HEK293 (cell line): ENCODE measurements at regions not wholly inside any gene's neighbourhood (a gene's known extent, or its start where the extent isn't known, plus 50 kb on each side); places are given as distances from the start of the nearest gene placed in this dataset.

Source experiments
- CTCF ChIA-PET: fragments of 350-600 bp; formaldehyde crosslinking; extraction: SDS; loops from one replicate; lab custom pipeline; 2021; ENCODE audit warnings: antibody characterized with exemption; lab: Yijun Ruan, JAX
- POLR2A ChIA-PET: fragments of 300-600 bp; formaldehyde crosslinking; extraction: SDS; loops from one replicate; lab custom pipeline; 2020; ENCODE audit warnings: antibody characterized with exemption, inconsistent platforms; lab: Yijun Ruan, JAX
- H3K27ac ChIP-seq: fragments of 200-500 bp; sonication (Bioruptor generic); 2 replicates; pipeline ENCODE4 v1.5.1; 2014; ENCODE audit warnings: low read depth, low read length, control low read depth, inconsistent platforms; ENCODE audit errors: extremely low read depth
- H3K36me3 ChIP-seq, 2 experiments: fragments of 200-500 bp in 1 of 2; sonication (Bioruptor generic) in 1 of 2; 1 replicate in 1 of 2; 2 replicates in 1 of 2; pipeline ENCODE4 v1.5.1; 2014 to 2017; ENCODE audit warnings: inconsistent platforms in 2 of 2, low read length in 2 of 2; ENCODE audit not compliant: control insufficient read depth in 2 of 2, insufficient read depth in 1 of 2
- H3K4me1 ChIP-seq: fragments of 200-500 bp; sonication (Bioruptor generic); 2 replicates; pipeline ENCODE4 v1.5.1; 2014; ENCODE audit warnings: mild to moderate bottlenecking, low read length, inconsistent platforms; ENCODE audit not compliant: control insufficient read depth, insufficient read depth
- H3K4me3 ChIP-seq: 2 replicates; pipeline ENCODE4 v1.5.1; 2011; ENCODE audit warnings: low read depth, mild to moderate bottlenecking, control low read depth, low read length, moderate library complexity
- H3K9me3 ChIP-seq: fragments of 200-500 bp; sonication (Bioruptor generic); 2 replicates; pipeline ENCODE4 v1.5.1; 2014; ENCODE audit warnings: low read depth, low read length, inconsistent platforms; ENCODE audit not compliant: control insufficient read depth, insufficient read depth
- HOXC10 ChIP-seq: sonication (generic); formaldehyde crosslinking; IDR thresholded peaks from 2 replicates; pipeline ENCODE4 v1.8.1; 2023; ENCODE audit warnings: mild to moderate bottlenecking, missing genetic modification reagents
- KLF9 ChIP-seq: fragments of 450-650 bp; formaldehyde crosslinking; IDR thresholded peaks from 2 replicates; pipeline ENCODE4 v1.5.1; 2016; ENCODE audit warnings: missing biosample characterization, missing genetic modification characterization, low read depth
- TCF7L2 ChIP-seq: IDR thresholded peaks from 2 replicates; pipeline ENCODE4 v1.6.1; 2011; ENCODE audit warnings: low read depth, mild to moderate bottlenecking, inconsistent platforms, low read length, moderate library complexity, borderline replicate concordance
- YY2 ChIP-seq: fragments of 450-650 bp; formaldehyde crosslinking; IDR thresholded peaks from 2 replicates; pipeline ENCODE4 v1.5.1; 2016; ENCODE audit warnings: missing biosample characterization, missing genetic modification characterization
- ZIC2 ChIP-seq: fragments of 450-650 bp; formaldehyde crosslinking; IDR thresholded peaks from 2 replicates; pipeline ENCODE4 v1.5.1; 2016; ENCODE audit warnings: missing biosample characterization, missing genetic modification characterization
- ZNF146 ChIP-seq: fragments of 450-650 bp; formaldehyde crosslinking; IDR thresholded peaks from 2 replicates; pipeline ENCODE4 v1.5.1; 2016; ENCODE audit warnings: missing biosample characterization, missing genetic modification characterization
- ZNF174 ChIP-seq: fragments of 450-650 bp; formaldehyde crosslinking; IDR thresholded peaks from 2 replicates; pipeline ENCODE4 v1.5.0; 2017; ENCODE audit warnings: missing biosample characterization, mild to moderate bottlenecking, missing genetic modification characterization
- ZNF302 ChIP-seq: fragments of 450-650 bp; formaldehyde crosslinking; IDR thresholded peaks from 2 replicates; pipeline ENCODE4 v1.5.1; 2016; ENCODE audit warnings: missing biosample characterization, missing genetic modification characterization, low read depth
- ZNF335 ChIP-seq: fragments of 450-650 bp; formaldehyde crosslinking; conservative IDR thresholded peaks from 2 replicates; pipeline ENCODE4 v1.5.1; 2016; ENCODE audit warnings: missing biosample characterization, missing genetic modification characterization
- ZNF354C ChIP-seq: fragments of 450-650 bp; formaldehyde crosslinking; IDR thresholded peaks from 2 replicates; pipeline ENCODE4 v1.5.1; 2016; ENCODE audit warnings: missing biosample characterization, missing genetic modification characterization, low read depth, borderline replicate concordance
- ZNF423 ChIP-seq: fragments of 450-650 bp; formaldehyde crosslinking; IDR thresholded peaks from 2 replicates; pipeline ENCODE4 v1.5.1; 2016; ENCODE audit warnings: missing biosample characterization, missing genetic modification characterization
- ZNF48 ChIP-seq: fragments of 450-650 bp; formaldehyde crosslinking; IDR thresholded peaks from 2 replicates; pipeline ENCODE4 v1.5.1; 2016; ENCODE audit warnings: missing biosample characterization, missing genetic modification characterization
- ZNF510 ChIP-seq: fragments of 450-650 bp; formaldehyde crosslinking; IDR thresholded peaks from 2 replicates; pipeline ENCODE4 v1.5.1; 2018; ENCODE audit warnings: mild to moderate bottlenecking, missing genetic modification characterization, missing biosample characterization; ENCODE audit not compliant: insufficient replicate concordance
- ZNF514 ChIP-seq: fragments of 450-650 bp; formaldehyde crosslinking; IDR thresholded peaks from 2 replicates; pipeline ENCODE4 v1.5.1; 2016; ENCODE audit warnings: missing biosample characterization, missing genetic modification characterization
- ZNF549 ChIP-seq: fragments of 450-650 bp; IDR thresholded peaks from 2 replicates; pipeline ENCODE4 v1.5.1; 2018; ENCODE audit warnings: missing biosample characterization, missing genetic modification characterization, mild to moderate bottlenecking, inconsistent platforms, moderate library complexity
- ZNF658 ChIP-seq: fragments of 450-650 bp; formaldehyde crosslinking; IDR thresholded peaks from 2 replicates; pipeline ENCODE4; 2016; ENCODE audit warnings: missing biosample characterization, missing genetic modification characterization
- ZNF768 ChIP-seq: fragments of 450-650 bp; formaldehyde crosslinking; IDR thresholded peaks from 2 replicates; pipeline ENCODE4 v1.5.1; 2018; ENCODE audit warnings: missing biosample characterization, mild to moderate bottlenecking, missing genetic modification characterization
- TF ChIP-seq, protein P1 (sequence below): fragments of 450-650 bp; formaldehyde crosslinking; IDR thresholded peaks from 2 replicates; pipeline ENCODE4 v1.5.1; 2016; ENCODE audit warnings: missing biosample characterization, missing genetic modification characterization
- TF ChIP-seq, protein P2 (sequence below): fragments of 450-650 bp; formaldehyde crosslinking; IDR thresholded peaks from 2 replicates; pipeline ENCODE4 v1.5.1; 2016; ENCODE audit warnings: missing biosample characterization, missing genetic modification characterization
- TF ChIP-seq, protein P3 (sequence below): fragments of 450-650 bp; formaldehyde crosslinking; IDR thresholded peaks from 2 replicates; pipeline ENCODE4 v1.5.1; 2016; ENCODE audit warnings: missing biosample characterization, missing genetic modification characterization
- TF ChIP-seq, protein P4 (sequence below): fragments of 450-650 bp; formaldehyde crosslinking; IDR thresholded peaks from 2 replicates; pipeline ENCODE4 v1.5.1; 2016; ENCODE audit warnings: missing biosample characterization, missing genetic modification characterization
- TF ChIP-seq, protein P5 (sequence below): fragments of 450-650 bp; formaldehyde crosslinking; IDR thresholded peaks from 2 replicates; pipeline ENCODE4 v1.5.1; 2016; ENCODE audit warnings: missing biosample characterization, missing genetic modification characterization
- TF ChIP-seq, protein P6 (sequence below): fragments of 450-650 bp; formaldehyde crosslinking; IDR thresholded peaks from 2 replicates; pipeline ENCODE4 v1.5.1; 2016; ENCODE audit warnings: missing biosample characterization, missing genetic modification characterization, borderline replicate concordance

DNA sequence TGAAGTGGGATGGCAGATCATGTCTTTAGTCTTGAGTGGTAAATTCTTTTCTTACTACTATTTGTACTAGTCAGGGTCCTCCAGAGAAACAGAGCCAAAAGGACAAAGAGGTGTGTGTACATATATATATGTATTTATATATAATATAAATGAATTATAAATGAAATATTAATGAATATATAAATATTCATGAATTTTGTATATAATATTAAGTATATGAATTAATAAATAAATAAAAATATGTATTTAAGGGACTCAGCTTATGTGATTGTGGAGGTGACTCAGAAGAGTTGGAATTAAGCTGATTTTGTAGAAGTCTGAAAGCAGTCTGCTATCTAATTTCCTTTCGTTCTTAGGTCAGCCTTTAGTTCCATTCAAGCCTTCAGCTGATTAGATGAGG lies 265.3 kb upstream of the MMS22L start:
- Histone ChIP-seq H3K9me3 (no peaks in the 10 kb centered on the region; the same call in 1 of the 2 replicates), H3K36me3 (no peaks in the 10 kb centered on the region), H3K4me3 (no peak overlapping the region), H3K4me1 (no peaks in the 10 kb centered on the region), H3K27ac (no peak overlapping the region)
- no peak for TF ChIP-seq ZNF514
- no peak for TF ChIP-seq ZNF302 (tag by site-specific recombination)
- TF ChIP-seq, protein P1, sequence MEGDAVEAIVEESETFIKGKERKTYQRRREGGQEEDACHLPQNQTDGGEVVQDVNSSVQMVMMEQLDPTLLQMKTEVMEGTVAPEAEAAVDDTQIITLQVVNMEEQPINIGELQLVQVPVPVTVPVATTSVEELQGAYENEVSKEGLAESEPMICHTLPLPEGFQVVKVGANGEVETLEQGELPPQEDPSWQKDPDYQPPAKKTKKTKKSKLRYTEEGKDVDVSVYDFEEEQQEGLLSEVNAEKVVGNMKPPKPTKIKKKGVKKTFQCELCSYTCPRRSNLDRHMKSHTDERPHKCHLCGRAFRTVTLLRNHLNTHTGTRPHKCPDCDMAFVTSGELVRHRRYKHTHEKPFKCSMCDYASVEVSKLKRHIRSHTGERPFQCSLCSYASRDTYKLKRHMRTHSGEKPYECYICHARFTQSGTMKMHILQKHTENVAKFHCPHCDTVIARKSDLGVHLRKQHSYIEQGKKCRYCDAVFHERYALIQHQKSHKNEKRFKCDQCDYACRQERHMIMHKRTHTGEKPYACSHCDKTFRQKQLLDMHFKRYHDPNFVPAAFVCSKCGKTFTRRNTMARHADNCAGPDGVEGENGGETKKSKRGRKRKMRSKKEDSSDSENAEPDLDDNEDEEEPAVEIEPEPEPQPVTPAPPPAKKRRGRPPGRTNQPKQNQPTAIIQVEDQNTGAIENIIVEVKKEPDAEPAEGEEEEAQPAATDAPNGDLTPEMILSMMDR (tag by site-specific recombination): no peak
- POLR2A ChIA-PET: no interaction called here
- CTCF ChIA-PET: no interaction called here

DNA sequence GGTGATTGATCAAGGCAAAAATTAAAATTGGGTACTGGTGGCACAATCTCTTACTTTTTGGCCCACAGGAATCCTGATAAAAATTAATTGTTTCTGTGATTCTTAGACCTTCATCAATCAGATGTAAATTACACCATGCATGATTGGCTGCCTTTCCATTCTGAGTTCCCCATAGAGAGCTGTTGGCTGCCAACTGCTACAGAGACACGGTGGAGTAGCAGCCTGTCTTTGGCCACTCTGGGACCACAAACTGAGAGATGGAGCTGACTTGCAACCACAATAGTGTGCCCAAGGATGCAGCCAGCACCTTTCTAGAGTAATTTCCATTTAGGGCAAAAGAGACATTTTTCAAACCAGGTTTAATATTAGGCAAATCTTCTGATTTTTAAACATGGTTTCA lies 274.3 kb upstream of the MMS22L start:
- TF ChIP-seq, protein P2, sequence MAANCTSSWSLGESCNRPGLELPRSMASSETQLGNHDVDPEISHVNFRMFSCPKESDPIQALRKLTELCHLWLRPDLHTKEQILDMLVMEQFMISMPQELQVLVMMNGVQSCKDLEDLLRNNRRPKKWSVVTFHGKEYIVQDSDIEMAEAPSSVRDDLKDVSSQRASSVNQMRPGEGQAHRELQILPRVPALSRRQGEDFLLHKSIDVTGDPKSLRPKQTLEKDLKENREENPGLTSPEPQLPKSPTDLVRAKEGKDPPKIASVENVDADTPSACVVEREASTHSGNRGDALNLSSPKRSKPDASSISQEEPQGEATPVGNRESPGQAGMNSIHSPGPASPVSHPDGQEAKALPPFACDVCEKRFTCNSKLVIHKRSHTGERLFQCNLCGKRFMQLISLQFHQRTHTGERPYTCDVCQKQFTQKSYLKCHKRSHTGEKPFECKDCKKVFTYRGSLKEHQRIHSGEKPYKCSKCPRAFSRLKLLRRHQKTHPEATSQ (tag by site-specific recombination): no peak
- TF ChIP-seq ZNF423 (tag by site-specific recombination) (no peak), ZNF48 (tag by site-specific recombination) (no peak), ZNF510 (no peak), KLF9 (tag by site-specific recombination) (no peak), ZNF658 (tag by site-specific recombination) (no peak), ZNF354C (tag by site-specific recombination) (no peak), ZNF768 (tag by site-specific recombination) (no peak), ZNF549 (no peak), ZNF174 (tag by site-specific recombination) (no peak), TCF7L2 (no peak), YY2 (no peak), ZNF335 (tag by site-specific recombination) (no peak), ZNF146 (tag by site-specific recombination) (no peak), ZIC2 (no peak), HOXC10 (CRISPR knock-in tag) (no peak)
- TF ChIP-seq, protein P3, sequence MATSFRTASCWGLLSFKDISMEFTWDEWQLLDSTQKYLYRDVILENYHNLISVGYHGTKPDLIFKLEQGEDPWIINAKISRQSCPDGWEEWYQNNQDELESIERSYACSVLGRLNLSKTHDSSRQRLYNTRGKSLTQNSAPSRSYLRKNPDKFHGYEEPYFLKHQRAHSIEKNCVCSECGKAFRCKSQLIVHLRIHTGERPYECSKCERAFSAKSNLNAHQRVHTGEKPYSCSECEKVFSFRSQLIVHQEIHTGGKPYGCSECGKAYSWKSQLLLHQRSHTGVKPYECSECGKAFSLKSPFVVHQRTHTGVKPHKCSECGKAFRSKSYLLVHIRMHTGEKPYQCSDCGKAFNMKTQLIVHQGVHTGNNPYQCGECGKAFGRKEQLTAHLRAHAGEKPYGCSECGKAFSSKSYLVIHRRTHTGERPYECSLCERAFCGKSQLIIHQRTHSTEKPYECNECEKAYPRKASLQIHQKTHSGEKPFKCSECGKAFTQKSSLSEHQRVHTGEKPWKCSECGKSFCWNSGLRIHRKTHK (tag by site-specific recombination): no peak
- TF ChIP-seq, protein P4, sequence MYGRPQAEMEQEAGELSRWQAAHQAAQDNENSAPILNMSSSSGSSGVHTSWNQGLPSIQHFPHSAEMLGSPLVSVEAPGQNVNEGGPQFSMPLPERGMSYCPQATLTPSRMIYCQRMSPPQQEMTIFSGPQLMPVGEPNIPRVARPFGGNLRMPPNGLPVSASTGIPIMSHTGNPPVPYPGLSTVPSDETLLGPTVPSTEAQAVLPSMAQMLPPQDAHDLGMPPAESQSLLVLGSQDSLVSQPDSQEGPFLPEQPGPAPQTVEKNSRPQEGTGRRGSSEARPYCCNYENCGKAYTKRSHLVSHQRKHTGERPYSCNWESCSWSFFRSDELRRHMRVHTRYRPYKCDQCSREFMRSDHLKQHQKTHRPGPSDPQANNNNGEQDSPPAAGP (tag by site-specific recombination): no peak
- TF ChIP-seq, protein P5, sequence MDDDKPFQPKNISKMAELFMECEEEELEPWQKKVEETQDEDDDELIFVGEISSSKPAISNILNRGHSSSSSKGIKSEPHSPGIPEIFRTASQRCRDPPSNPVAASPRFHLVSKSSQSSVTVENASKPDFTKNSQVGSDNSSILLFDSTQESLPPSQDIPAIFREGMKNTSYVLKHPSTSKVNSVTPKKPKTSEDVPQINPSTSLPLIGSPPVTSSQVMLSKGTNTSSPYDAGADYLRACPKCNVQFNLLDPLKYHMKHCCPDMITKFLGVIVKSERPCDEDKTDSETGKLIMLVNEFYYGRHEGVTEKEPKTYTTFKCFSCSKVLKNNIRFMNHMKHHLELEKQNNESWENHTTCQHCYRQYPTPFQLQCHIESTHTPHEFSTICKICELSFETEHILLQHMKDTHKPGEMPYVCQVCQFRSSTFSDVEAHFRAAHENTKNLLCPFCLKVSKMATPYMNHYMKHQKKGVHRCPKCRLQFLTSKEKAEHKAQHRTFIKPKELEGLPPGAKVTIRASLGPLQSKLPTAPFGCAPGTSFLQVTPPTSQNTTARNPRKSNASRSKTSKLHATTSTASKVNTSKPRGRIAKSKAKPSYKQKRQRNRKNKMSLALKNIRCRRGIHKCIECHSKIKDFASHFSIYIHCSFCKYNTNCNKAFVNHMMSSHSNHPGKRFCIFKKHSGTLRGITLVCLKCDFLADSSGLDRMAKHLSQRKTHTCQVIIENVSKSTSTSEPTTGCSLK (tag by site-specific recombination): no peak
- TF ChIP-seq, protein P6, sequence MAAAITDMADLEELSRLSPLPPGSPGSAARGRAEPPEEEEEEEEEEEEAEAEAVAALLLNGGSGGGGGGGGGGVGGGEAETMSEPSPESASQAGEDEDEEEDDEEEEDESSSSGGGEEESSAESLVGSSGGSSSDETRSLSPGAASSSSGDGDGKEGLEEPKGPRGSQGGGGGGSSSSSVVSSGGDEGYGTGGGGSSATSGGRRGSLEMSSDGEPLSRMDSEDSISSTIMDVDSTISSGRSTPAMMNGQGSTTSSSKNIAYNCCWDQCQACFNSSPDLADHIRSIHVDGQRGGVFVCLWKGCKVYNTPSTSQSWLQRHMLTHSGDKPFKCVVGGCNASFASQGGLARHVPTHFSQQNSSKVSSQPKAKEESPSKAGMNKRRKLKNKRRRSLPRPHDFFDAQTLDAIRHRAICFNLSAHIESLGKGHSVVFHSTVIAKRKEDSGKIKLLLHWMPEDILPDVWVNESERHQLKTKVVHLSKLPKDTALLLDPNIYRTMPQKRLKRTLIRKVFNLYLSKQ: no peak
- TF ChIP-seq, all 188 proteins: peak for 0
- POLR2A ChIA-PET: no interaction called here

More for the DNA sequence above, 274.3 kb upstream of the MMS22L start:
- Histone ChIP-seq H3K4me3 (no peak overlapping the region), H3K36me3 (no peaks in the 10 kb centered on the region), H3K27ac (no peak overlapping the region), H3K9me3 (no peaks in the 10 kb centered on the region), H3K4me1 (no peaks in the 10 kb centered on the region)
- CTCF ChIA-PET: interaction anchor here (0.5 to 0.7 kb wide), 2 partner anchors 31 to 865 kb away, joined by 4 read pairs; no protein-coding TSS in a partner anchor
